ENCODE measurements at regions not wholly inside any gene's neighbourhood (a gene's known extent, or its start where the extent isn't known, plus 50 kb on each side); places are given as distances from the start of the nearest gene placed in this dataset.
A peak's percentile ranks its signal among the peaks of the same experiment; 100 is the strongest.
"Not testable (repeated sequence)": the region's sequence is repeated elsewhere in the genome, so short reads cannot be mapped to it uniquely, and the experiment has no call there.

- H3K27ac ChIP-seq = no peak overlapping the region
- TF ChIP-seq CTCF (conservative IDR thresholded peaks at IDR 0.05) = no peak
Measured at GRCh38 chr15:44873103-44873502, 83.4 kb upstream of the TERB2 start.

GRCh38 chr15:44879066-44879465 is 77.4 kb upstream of the TERB2 start:
- no peak for TF ChIP-seq CTCF (conservative IDR thresholded peaks at IDR 0.05)
- H3K27ac ChIP-seq = no peak overlapping the region

GRCh38 chr15:44882499-44882968 is 74.0 kb upstream of the TERB2 start:
- TF ChIP-seq CTCF (conservative IDR thresholded peaks at IDR 0.05) = no peak
- H3K27ac ChIP-seq = no peak overlapping the region

GRCh38 chr15:44883199-44883877 is 73.1 kb upstream of the TERB2 start:
- no peak for TF ChIP-seq CTCF (conservative IDR thresholded peaks at IDR 0.05)
- H3K27ac ChIP-seq = no peak overlapping the region

- H3K27ac ChIP-seq = peak overlapping the region; percentile 61
Measured at GRCh38 chr15:44898890-44899651, 57.4 kb upstream of the TERB2 start.

- peak overlapping the region; percentile 54 for H3K27ac ChIP-seq
Measured at GRCh38 chr15:44899775-44900174, 56.7 kb upstream of the TERB2 start.

- H3K27ac ChIP-seq = not testable (repeated sequence)
Measured at GRCh38 chr15:44900796-44901195, 55.7 kb upstream of the TERB2 start.

GRCh38 chr15:44903281-44903680 is 53.2 kb upstream of the TERB2 start:
- H3K27ac ChIP-seq = not testable (repeated sequence)

- not testable (repeated sequence) for H3K27ac ChIP-seq
Measured at GRCh38 chr15:44904651-44905340, 51.7 kb upstream of the TERB2 start.

Data from VCaP (cell line).